ENCODE measurements at regions not wholly inside any gene's neighbourhood (a gene's known extent, or its start where the extent isn't known, plus 50 kb on each side); places are given as distances from the start of the nearest gene placed in this dataset.
"Not testable (repeated sequence)": the region's sequence is repeated elsewhere in the genome, so short reads cannot be mapped to it uniquely, and the experiment has no call there.

DNA sequence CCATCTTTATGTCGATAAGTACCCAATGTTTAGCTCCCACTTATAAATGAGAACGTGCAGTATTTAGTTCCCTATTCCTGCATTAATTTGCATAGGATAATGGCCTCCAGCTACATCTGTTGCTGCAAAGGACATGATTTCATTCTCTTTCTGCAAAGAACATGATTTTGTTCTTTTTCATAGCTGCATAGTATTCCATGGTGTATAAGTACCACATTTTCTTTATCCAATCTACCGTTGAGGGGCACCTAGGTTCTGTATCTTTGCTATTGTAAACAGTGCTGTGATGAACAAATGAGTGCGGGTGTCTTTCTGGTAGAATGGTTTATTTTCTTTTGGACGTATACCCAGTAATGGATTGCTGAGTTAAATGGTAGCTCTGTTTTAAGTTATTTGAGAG lies 63.0 kb downstream of the HLX start:
- no peak for DNase-seq (ENCODE audit: low read depth, low spot score)
- H3K4me3 ChIP-seq (ENCODE audit: low read length) = no peak overlapping the region

DNA sequence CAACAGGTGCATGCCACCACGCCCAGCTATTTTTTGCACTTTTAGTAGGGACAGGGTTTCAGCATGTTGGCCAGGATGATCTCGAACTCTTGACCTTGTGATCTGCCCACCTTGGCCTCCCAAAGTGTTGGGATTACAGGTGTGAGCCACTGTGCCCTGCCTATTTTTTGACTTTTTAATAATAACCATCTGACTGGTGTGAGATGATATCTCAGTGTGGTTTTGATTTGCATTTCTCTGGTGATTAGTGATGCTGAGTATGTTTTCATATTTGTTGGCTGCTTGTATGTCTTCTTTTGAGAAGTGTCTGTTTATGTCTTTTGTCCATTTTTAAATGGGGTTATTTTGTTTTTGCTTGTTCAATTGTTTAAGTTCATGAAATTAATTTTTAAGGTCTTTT lies 63.7 kb downstream of the HLX start:
- H3K4me3 ChIP-seq (ENCODE audit: low read length); DNase-seq (ENCODE audit: low read depth, low spot score): not testable (repeated sequence)

DNA sequence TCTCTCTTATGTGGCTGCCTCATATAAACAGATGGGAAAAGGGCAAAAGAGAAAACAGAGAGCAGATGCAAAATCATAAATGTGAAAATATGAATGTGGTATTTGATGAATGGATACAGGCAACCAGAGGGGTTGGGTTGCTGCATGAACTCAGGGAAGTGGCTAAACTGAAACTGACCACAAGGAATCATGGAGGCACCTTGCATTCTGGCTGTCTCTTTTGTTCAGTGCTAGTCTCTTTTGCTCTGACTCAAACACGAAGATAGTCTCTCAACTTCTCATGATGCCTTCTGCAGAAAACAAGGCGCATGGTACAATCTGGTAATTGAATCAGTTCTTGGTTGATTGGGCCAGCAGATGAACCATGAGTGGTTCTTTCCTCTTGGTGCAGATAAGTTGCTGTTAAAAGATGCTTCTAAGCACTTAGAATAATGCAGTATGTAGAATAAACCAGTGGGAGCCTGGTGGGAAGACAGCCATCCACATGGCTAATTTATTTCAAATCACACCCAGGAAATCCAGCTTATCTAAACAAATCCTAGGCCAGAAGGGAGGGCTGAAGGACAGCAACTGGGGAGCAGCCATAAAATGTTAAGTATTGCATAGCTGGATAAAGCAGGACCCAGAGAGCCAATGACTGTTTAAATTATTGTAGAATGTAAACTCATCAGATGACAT lies 64.2 kb downstream of the HLX start:
- no peak overlapping the region for H3K4me3 ChIP-seq (ENCODE audit: low read length)
- no peak for DNase-seq (ENCODE audit: low read depth, low spot score)

DNA sequence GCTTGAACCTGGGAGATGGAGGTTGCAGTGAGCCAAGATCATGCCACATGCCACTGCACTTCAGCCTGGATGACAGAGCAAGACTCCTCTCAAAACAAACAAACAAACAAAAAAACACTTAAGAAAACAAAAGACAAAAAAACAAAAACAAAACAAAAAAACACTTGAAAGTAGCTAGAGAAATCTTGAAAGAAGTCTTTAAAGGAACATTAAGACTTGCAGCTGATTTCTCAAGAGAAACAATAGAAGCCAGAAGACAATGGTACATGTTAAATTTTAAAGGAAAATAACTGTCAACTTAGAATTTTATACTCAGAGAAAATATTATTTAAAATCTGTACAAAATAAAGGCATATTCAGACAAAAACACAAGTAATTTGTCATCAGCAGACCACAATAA lies 71.3 kb downstream of the HLX start:
- H3K4me3 ChIP-seq (ENCODE audit: low read length) = no peak overlapping the region
- no peak for DNase-seq (ENCODE audit: low read depth, low spot score)

DNA sequence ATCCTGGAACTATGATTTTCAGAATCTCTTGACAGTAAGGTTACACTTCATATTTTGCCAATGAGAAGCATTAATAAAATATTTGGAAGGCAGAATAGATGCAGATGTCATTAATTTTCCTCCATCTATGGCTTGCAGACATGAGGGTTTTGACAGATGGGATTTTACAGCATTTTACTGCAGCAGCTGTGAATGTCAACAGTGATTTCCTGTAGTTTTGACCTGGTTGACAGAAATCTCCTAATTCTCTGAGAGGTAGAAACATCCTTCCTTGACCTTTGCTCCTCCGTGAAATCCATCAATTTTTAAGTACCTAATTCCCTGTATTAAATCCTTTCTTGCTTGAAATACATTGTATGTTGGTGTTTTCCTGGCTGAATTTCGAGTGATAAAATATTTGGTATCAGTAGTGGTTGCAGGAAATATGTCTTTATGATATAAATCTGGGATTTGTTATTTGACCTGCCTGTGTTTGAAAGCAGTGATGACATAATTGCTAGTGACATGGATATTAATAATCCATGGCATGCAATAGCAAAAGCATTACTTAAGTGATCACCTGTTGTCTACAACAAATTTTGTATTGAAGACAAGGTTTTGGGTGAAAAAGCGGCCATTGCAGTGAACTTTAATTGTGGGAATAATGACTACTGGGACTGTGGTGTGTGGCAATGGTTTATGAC lies 73.9 kb downstream of the HLX start:
- DNase-seq (ENCODE audit: low read depth, low spot score) = no peak
- no peak overlapping the region for H3K4me3 ChIP-seq (ENCODE audit: low read length)

DNA sequence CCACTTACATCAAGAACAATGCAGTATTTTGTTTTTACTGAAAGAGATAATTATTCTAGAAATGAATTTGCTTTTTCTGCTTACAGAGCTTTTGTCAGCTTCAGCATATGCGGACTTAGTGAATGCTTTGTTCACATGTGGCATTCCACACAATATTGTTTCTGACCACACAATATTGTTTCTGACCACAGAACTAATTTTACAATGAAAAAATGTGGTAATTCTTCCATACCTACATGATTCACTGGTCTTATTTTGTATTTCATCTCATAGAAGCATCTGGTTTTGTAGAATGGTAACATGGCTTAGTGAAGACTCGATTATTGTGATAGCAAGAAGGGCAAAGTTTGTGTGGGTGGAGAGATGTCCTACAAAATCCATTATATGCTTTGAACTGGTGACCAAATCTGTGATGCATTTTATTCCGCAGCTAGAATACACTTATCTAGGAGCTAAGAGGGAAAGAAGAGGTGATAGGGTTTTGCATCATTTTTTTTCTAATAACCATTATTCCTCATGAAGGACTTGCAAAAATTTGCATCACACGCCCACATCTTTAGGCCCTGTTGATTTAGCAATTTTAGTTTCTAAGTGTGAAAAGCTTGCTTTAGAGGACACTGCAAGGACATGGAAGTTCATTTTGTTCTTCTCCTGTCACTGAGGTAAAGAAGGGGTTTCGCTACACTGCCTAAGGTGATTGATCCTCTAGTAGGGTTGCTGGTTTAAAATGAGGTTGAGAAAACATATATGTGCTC lies 75.3 kb downstream of the HLX start:
- H3K4me3 ChIP-seq (ENCODE audit: low read length) = no peak overlapping the region
- DNase-seq (ENCODE audit: low read depth, low spot score) = no peak

DNA sequence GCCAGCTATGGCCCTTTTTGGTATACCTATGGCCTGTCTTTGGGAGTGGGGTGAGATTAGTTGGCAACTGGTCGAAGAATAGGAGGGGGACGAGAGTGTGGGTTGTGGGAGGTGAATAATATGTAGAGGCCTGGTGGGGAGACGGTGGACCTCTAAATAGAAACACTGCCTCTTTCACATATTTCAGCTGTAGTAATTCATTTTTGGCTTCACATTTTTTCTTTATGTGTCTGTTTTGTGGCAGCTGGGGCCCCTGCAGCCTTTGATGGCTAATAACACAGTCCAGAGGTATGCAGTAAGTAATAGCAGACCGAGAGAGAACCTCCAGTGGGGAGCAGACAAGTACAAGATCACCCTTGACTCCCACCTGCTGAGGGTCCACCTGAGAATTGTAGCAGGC lies 75.9 kb downstream of the HLX start:
- DNase-seq (ENCODE audit: low read depth, low spot score) = no peak
- no peak overlapping the region for H3K4me3 ChIP-seq (ENCODE audit: low read length)

DNA sequence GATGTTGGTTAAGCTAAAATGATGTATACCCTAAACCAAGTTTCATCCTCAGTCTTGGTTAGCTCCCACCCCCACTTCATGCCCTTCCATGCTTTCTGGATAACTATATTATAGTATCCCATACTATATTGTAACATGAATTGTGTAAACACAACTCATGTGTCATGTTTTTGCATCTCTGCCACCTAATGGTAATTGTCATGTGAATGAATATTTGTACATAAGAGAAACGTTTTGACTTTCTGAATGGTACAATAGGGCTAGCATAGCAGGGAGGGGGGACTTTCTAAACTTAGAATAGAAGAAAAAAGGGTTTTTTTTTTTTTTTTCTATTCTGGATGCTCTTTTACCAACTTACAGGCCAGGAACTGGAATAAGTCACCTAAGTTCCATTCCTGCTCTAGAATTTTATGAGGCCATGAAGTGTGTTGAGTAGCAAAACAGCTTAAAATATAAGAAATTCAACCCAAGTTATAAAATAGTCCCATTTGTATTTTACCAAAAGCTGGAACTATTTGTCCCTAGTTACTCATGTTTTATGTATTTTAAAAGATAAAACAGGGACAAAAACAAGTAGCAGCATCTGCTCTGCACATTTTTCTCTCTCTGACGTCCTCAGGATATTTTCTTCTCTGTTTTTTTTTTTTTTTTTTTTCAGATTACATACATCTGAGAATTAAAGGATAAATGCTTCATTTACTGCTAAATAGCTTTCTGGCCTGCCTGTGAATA lies 77.4 kb downstream of the HLX start:
- no peak overlapping the region for H3K4me3 ChIP-seq (ENCODE audit: low read length)
- no peak for DNase-seq (ENCODE audit: low read depth, low spot score)

DNA sequence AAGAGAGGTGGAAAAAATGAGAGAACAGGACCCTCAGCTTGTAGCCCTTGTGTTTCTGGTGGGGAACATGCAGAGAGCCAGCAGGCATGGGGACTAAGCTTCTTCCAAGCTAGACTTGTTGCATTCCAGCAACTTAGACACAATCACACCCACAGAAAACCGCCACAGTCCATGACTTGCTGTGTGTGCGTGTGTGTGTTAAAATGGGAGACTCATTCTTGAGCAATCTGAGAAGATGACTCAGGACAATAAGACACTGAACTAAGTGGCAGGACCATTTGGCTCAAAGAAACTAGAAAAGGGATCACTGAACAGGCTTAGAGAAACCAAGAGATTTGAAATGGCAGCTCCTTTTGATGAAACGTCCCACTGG lies 78.0 kb downstream of the HLX start:
- no peak overlapping the region for H3K4me3 ChIP-seq (ENCODE audit: low read length)
- no peak for DNase-seq (ENCODE audit: low read depth, low spot score)

DNA sequence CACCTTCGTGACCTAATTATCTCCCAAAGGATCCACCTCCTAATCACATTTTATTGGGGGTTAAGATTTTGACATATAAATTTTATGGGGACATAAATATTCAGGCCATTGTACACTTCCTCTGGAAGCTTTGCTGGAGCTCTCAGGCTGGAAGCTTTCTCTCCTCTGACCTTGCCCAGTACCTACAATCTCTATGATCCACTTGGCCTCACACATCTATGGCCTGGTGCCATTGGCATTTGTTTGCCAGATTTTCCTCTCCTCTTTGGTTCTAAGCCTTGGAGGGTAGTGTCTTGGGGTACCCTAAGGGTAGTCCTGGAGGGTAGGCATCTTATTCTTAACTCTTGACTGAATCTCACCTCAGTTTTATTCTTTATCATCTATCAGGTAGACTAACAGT lies 79.0 kb downstream of the HLX start:
- DNase-seq (ENCODE audit: low read depth, low spot score) = no peak
- no peak overlapping the region for H3K4me3 ChIP-seq (ENCODE audit: low read length)

DNA sequence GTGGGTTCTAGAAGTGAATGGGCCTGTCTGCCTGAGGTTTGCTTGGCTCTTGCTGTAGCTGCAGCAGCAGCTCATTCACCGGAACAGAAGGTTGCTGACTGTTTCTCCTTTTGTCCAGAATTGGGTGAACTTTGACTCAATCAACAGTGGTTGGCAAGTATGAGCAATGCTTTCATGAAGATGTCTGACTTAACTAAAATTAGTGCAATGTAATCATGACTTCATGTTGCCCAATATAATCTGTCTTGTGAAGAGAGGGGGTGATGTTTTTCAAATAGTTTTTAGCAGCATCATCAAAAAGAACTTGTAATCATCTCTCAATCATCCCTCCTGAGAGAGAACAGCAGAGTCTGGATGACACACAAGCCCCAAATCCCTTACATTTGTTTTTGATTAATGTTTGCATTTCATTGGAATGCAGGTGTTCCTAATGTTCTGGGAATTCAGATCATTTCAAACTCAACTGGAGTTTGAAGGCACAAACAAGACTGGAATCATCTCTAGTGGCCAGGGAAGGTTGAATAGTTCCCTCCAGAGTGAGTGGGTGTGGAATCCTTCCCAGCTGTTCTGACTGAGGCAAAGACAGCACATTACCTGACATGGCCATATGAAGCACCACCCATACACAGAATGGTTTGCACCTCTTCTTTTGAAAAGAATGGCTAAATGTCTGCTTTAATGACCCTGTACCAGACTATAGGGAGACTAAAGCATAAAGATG lies 82.9 kb downstream of the HLX start:
- H3K4me3 ChIP-seq (ENCODE audit: low read length) = no peak overlapping the region
- no peak for DNase-seq (ENCODE audit: low read depth, low spot score)

DNA sequence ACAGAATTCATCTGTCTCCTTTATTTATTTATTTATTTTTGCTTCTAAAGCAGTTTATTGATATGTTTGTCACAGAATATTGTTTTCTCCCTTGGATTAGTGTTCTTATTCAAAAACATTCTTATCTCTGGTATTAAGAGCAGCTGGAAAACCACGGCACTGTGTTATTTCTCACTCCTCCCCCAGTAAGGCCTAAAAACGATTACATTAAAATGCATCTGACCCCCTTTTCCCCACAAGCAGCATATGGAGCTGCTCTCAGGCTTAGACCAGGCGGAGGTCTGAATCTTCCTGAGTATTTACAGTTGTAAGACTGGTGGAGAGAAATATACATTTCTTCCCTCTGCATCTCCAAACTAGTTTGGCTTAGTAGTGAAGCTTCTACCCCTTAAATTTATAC lies 86.8 kb downstream of the HLX start:
- no peak for DNase-seq (ENCODE audit: low read depth, low spot score)

DNA sequence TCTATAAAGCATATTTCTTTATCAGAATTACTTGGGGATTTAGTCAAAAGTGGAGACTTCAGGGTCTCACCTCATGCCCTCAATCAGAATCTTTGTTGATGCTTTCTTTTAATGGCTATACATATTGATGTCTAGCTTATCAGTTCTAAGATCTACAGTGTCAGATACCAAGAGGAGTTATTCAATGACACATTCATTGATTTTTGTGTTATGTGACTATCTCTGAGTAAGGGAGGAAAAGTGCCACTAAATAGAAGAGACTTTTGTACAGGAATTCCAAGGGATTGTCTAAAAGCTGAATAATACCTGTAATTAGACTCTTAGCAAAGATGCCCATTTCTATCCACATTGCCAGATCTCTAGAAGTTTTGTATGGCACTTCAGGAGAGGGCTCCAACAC lies 87.2 kb downstream of the HLX start:
- H3K4me3 ChIP-seq (ENCODE audit: low read length) = no peak overlapping the region
- DNase-seq (ENCODE audit: low read depth, low spot score) = no peak

More for the DNA sequence above, 86.8 kb downstream of the HLX start:
- no peak overlapping the region for H3K4me3 ChIP-seq (ENCODE audit: low read length)

DNA sequence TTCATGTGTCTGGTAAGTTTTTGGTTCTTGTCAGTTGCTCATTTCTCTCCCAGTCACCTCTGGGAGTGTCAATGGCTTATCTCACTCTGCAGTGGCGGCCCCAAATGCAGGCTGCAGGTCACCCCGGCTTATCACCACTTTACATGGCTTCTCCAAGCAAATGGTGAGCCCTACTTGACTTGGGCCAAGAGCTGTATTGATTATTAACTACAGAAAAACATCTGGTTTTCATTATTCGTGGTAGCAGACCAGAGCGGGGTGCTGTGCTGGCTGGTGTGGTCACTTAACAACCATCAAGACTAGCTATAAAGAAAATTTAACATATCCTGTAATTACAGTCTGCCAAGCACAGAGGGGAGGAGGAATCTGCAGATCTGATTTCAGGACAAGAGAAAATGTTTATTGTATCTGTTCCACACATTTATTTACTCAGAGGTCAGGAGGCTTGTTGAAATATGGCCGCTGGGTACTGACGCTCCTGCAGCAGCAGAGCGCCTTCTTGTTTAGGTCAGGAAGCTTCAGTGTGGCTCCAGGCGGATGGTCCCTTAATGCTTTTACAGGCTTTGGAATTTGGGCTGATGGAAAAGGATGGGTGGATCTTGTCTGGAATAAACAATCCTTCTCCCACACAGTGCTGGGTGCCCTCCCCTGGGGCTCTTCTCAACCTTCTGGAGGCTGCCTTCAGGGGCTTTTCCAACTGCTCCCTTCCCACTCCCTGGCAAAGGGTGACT lies 87.8 kb downstream of the HLX start:
- no peak overlapping the region for H3K4me3 ChIP-seq (ENCODE audit: low read length)
- no peak for DNase-seq (ENCODE audit: low read depth, low spot score)

DNA sequence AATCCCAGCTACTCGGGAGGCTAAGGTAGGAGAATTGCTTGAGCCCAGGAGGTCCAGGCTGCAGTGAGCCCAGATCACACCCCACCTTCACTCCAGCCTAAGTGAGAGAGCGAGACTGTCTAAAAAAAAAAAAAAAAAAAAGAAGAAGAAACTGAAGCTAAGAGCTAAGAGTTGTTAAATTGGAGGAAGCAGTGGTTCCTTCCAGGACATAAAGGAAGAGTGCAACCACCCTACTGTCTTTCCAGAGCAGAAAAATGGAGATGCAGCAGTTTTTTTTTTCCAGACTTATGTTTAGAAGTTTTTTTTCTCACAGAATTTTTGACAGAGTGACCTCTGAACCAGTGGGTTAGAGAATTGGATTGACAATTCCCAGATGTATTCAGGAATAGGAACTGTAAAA lies 88.7 kb downstream of the HLX start:
- H3K4me3 ChIP-seq (ENCODE audit: low read length) = no peak overlapping the region
- no peak for DNase-seq (ENCODE audit: low read depth, low spot score)

DNA sequence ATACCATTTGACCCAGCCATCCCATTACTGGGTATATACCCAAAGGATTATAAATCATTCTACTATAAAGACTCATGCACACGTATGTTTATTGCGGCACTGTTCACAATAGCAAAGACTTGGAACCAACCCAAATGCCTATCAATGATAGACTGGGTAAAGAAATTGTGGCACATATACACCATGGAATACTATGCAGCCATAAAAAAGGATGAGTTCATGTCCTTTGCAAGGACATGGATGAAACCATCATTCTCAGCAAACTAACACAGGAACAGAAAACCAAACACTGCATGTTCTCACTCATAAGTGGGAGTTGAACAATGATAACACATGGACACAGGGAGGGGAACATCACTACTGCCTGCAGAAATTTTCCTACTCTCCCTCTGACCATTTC lies 90.0 kb downstream of the HLX start:
- DNase-seq (ENCODE audit: low read depth, low spot score); H3K4me3 ChIP-seq (ENCODE audit: low read length): not testable (repeated sequence)

DNA sequence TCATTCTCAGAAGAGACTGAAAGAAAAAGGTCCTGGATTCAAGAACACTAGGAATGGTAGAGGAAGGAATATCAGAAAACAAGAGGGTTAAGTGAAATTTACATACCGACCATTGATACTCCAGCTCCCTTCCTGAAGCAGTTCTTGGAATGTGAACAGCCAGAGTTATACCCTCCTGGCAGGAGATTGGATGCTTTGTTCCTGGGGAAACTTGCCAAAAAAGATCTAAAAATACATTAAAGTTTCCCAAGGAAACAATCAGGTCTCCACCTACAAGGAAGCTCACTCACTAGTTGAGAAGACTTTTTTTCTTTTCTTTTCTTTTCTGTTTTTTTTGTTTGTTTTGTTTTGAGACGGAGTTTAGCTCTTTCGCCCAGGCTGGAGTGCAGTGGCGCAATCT lies 91.1 kb downstream of the HLX start:
- H3K4me3 ChIP-seq (ENCODE audit: low read length) = no peak overlapping the region

DNA sequence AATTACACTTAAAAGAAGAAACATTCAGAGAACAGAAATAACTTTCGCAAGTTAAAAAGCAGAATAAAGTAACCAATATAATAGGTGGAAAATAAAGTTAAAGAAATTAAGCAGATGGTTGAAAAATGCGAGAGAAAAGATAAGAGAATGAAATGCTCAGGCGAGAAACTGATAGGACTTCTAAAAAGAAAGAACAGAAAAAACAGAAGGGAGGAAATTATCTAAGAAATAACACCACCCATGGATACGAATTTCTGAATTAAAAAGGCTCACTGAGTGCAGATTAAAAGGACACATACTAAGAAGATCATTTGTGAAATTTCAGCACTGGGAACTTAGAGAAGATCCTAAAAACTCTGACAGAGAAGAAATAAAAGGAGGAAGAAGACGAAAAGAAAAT lies 92.0 kb downstream of the HLX start:
- H3K4me3 ChIP-seq (ENCODE audit: low read length) = no peak overlapping the region
- no peak for DNase-seq (ENCODE audit: low read depth, low spot score)

More for the DNA sequence above, 91.1 kb downstream of the HLX start:
- no peak for DNase-seq (ENCODE audit: low read depth, low spot score)

DNA sequence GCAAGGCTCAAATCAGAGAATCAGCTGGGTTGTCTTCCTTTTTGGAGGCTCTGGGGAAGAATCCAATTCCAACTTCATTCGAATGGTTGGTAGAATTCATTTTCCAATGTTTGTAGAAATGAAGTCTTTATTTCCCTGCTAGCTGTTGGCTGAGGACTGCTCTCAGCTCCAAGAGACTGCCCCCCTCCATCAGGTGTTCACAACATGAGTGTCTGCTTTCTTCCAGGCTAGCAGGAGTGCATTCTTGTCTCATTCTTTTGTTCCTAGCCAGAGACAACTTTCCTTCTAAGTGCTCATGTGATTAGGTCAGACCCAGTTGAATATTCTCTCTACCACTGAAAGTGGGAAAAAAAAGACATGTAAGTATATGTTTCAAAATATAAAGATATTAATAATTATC lies 95.2 kb downstream of the HLX start:
- H3K4me3 ChIP-seq (ENCODE audit: low read length) = no peak overlapping the region
- DNase-seq (ENCODE audit: low read depth, low spot score) = no peak
